ENCODE measurements at regions not wholly inside any gene's neighbourhood (a gene's known extent, or its start where the extent isn't known, plus 50 kb on each side); places are given as distances from the start of the nearest gene placed in this dataset.

DNA sequence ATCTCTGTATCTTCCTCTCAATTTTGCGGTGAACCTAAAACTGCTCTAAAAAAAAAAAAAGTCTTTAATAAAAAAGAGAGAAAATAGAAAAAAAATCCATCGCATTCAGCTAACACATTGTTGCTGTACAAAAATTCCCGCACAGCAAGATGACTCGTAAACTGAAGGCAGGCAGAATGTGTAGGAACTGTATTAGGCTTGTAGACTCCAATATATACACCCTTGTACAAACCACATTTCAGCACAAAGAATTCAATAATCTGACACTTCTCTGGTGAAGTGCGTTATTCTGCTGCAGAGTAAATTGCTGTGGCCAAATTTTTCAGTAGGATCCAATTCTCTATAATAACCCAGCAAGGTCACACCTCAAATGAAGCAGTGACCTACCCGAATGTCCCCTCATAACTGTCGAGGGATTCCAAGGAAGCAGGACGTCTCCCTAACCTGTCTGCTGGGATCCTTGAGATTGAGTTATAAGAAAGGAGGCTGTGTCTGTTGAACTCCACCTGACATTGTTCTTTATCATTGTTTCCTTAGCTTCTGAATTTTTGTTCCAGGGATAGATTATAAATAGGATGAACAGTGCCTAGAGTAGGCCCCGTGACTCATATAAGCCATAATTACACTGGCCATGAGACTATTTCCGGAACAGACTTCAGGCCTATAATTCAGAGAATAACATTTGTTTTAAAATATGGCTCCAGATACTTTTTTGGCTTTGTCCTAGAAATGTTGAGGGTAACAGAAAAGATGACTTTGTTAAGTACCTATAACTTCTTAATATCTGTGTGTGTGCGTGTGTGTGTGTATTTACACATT lies 348.3 kb downstream of the PCDH7 start:
- no peak overlapping the region for H4K8ac ChIP-seq (replicated peaks; ENCODE audit: insufficient read length, low read depth, low read length)
- H3K18ac ChIP-seq (ENCODE audit: insufficient read length, low read depth, low read length): no peak overlapping the region
- H3K27ac ChIP-seq (ENCODE audit: insufficient read length, low read depth, low read length): no peak overlapping the region
- no peak overlapping the region for H2BK5ac ChIP-seq (ENCODE audit: insufficient read length, low read length)
- H3K9ac ChIP-seq (ENCODE audit: extremely low read depth, insufficient read length, low read length): no peak overlapping the region
- H3K79me2 ChIP-seq (ENCODE audit: insufficient read depth, low read length): no peaks in the 10 kb centered on the region
- H3K4me1 Mint-ChIP-seq: peaks cover 25 to 30% of the 10 kb centered on the region in 2 experiments
- H3K4me1 ChIP-seq (ENCODE audit: insufficient read depth, low read length): no peaks in the 10 kb centered on the region
- no peak overlapping the region for H4K91ac ChIP-seq (ENCODE audit: insufficient read length, low read depth, low read length)
- no peak overlapping the region for H2BK120ac ChIP-seq (ENCODE audit: low read depth, low read length, poor library complexity, severe bottlenecking)
- no peak overlapping the region for H2BK20ac ChIP-seq (ENCODE audit: low read depth, low read length, poor library complexity, severe bottlenecking)
- no peaks in the 10 kb centered on the region for H3K27me3 ChIP-seq (ENCODE audit: insufficient read depth, low read length)
- no peak overlapping the region for H2AFZ ChIP-seq (ENCODE audit: low read length)
- no peaks in the 10 kb centered on the region for H3K36me3 Mint-ChIP-seq (ENCODE audit: insufficient read depth in 1 of 3, low read depth in 3 of 3)
- no peak overlapping the region for H4K5ac ChIP-seq (ENCODE audit: insufficient read length, low read depth, low read length)
- DNase-seq: no peak
- no peak overlapping the region for H3K4me2 ChIP-seq (ENCODE audit: insufficient read depth, insufficient read length, low read length)
- peak overlapping the region in 1 of 3 experiments; percentile 64; a peak in 1 of 7 replicates for H3K27ac Mint-ChIP-seq
- no peaks in the 10 kb centered on the region for H3K23me2 ChIP-seq (ENCODE audit: insufficient read length, low read depth, low read length, poor library complexity, severe bottlenecking)
- H2BK15ac ChIP-seq (ENCODE audit: low read depth, low read length): no peak overlapping the region
- H3K14ac ChIP-seq (ENCODE audit: insufficient read depth, low read length): no peak overlapping the region
- no CpG with 5 or more reads among the region's 11 CpGs for WGBS (ENCODE audit: extremely low coverage, insufficient read length, low lambda C conversion rate)
- H3T11ph ChIP-seq (ENCODE audit: low read length): no peak overlapping the region
- no peaks in the 10 kb centered on the region for H3K79me1 ChIP-seq (ENCODE audit: insufficient read depth, low read depth, low read length, poor library complexity, severe bottlenecking)
- no peak overlapping the region for H3K4ac ChIP-seq (ENCODE audit: low read depth, low read length)
- H2BK12ac ChIP-seq (ENCODE audit: insufficient read length, low read depth, low read length): no peak overlapping the region
- no peaks in the 10 kb centered on the region for H3K27me3 Mint-ChIP-seq (ENCODE audit: low read depth)
- no peak overlapping the region for H3K4me3 Mint-ChIP-seq
- H2AK5ac ChIP-seq (ENCODE audit: insufficient read length, low read length): no peak overlapping the region
- no peak overlapping the region for H3K23ac ChIP-seq (ENCODE audit: insufficient read length, low read depth, low read length)
- no peaks in the 10 kb centered on the region for H3K9me3 ChIP-seq (ENCODE audit: control insufficient read depth, low read depth, low read length)
- no peak overlapping the region for H3K56ac ChIP-seq (ENCODE audit: insufficient read length, low read depth, low read length)
- H4K20me1 ChIP-seq (ENCODE audit: control insufficient read depth, insufficient read depth, insufficient read length): no peaks in the 10 kb centered on the region
- H3K9me3 Mint-ChIP-seq: no peaks in the 10 kb centered on the region
- TF ChIP-seq, protein P1, sequence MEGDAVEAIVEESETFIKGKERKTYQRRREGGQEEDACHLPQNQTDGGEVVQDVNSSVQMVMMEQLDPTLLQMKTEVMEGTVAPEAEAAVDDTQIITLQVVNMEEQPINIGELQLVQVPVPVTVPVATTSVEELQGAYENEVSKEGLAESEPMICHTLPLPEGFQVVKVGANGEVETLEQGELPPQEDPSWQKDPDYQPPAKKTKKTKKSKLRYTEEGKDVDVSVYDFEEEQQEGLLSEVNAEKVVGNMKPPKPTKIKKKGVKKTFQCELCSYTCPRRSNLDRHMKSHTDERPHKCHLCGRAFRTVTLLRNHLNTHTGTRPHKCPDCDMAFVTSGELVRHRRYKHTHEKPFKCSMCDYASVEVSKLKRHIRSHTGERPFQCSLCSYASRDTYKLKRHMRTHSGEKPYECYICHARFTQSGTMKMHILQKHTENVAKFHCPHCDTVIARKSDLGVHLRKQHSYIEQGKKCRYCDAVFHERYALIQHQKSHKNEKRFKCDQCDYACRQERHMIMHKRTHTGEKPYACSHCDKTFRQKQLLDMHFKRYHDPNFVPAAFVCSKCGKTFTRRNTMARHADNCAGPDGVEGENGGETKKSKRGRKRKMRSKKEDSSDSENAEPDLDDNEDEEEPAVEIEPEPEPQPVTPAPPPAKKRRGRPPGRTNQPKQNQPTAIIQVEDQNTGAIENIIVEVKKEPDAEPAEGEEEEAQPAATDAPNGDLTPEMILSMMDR (conservative IDR thresholded peaks at IDR 0.05): no peak

Measured in H9 (cell line).